ENCODE measurements at regions not wholly inside any gene's neighbourhood (a gene's known extent, or its start where the extent isn't known, plus 50 kb on each side); places are given as distances from the start of the nearest gene placed in this dataset.

DNA sequence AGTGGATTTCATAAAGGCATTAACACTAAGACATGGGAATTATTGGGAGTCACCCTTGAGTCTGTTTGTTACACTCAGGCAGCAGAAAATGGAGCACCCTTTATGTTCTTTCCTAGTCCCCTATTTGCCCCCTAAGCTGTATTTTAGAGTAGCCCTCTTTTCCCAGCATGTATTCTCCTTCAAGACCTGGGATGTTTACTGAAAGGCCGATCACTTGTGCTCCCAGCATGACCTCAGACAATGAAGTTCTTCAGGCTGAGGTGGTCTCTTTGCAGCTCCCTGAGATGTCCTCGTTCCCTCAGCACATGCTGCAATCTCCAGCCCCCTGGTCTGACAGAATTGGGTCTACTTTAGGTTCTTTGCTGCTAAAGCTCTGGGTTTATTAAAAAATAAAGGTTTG, 169.7 kb downstream of the YTHDC2 start:
- 81 to 93% methylated on average over 2 of the region's 2 CpGs for WGBS, 2 donors
- intact Hi-C loops (cut with DNase I; ENCODE audit: low total_unique reads): no loop called here
- H3K4me3 ChIP-seq (ENCODE audit: low read depth, poor library complexity, severe bottlenecking): no peak overlapping the region
- DNase-seq (ENCODE audit: low spot score in 2 of 2): no peak
- TF ChIP-seq, protein P1, sequence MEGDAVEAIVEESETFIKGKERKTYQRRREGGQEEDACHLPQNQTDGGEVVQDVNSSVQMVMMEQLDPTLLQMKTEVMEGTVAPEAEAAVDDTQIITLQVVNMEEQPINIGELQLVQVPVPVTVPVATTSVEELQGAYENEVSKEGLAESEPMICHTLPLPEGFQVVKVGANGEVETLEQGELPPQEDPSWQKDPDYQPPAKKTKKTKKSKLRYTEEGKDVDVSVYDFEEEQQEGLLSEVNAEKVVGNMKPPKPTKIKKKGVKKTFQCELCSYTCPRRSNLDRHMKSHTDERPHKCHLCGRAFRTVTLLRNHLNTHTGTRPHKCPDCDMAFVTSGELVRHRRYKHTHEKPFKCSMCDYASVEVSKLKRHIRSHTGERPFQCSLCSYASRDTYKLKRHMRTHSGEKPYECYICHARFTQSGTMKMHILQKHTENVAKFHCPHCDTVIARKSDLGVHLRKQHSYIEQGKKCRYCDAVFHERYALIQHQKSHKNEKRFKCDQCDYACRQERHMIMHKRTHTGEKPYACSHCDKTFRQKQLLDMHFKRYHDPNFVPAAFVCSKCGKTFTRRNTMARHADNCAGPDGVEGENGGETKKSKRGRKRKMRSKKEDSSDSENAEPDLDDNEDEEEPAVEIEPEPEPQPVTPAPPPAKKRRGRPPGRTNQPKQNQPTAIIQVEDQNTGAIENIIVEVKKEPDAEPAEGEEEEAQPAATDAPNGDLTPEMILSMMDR (IDR thresholded peaks at IDR 0.05): no peak
- TF ChIP-seq POLR2A (IDR thresholded peaks at IDR 0.05): no peak

DNA sequence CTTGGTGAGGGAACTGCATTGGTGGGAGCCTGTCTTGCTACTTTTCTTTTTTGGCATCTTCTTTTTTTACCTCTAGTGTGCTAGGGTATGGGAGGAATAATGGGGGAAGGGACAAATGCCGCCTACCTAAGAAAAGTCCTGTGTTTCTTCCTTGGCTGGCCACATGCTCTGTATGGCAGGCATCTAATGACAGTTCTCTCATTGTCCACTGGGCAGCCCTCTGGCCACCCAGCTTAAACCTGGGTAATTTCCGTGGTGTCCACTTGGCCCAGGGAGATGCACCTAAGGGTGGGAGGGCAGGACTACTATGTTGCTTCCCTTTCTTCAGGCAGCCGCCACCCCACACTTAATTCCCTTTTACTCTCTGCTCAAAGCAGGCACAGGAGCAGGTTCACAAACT, 173.1 kb downstream of the YTHDC2 start:
- TF ChIP-seq, protein P1 (IDR thresholded peaks at IDR 0.05): no peak
- TF ChIP-seq POLR2A (IDR thresholded peaks at IDR 0.05): no peak
- 93 to 95% methylated on average over 3 of the region's 3 CpGs for WGBS, 2 donors
- H3K4me3 ChIP-seq (ENCODE audit: low read depth, poor library complexity, severe bottlenecking): no peak overlapping the region
- intact Hi-C loops (cut with DNase I; ENCODE audit: low total_unique reads): no loop called here
- no peak for DNase-seq (ENCODE audit: low spot score in 2 of 2)

DNA sequence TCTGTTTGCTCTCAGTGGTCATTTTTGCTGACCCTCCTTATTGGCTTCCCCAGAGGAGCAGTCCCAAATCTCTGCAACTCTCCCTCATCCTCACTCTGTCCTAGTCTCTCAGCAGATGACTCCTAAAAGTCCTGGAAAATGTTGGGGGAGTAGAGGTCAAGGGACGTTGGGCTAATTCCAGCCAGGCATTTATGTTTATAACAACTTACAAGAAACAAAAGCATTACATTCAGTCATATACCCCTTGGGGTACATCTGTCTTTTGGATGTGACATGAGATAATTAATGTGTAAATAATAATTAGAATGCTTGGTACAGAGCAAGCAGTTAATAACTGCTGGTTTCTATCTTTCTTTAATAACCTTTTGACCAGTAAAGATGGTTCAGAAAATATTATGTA, 176.2 kb downstream of the YTHDC2 start:
- DNase-seq (ENCODE audit: low spot score in 2 of 2): no peak
- H3K4me3 ChIP-seq (ENCODE audit: low read depth, poor library complexity, severe bottlenecking): no peak overlapping the region
- intact Hi-C loops (cut with DNase I; ENCODE audit: low total_unique reads): no loop called here
- WGBS, 2 donors: 32 to 34% methylated on average over 1 of the region's 1 CpG
- TF ChIP-seq, protein P1 (IDR thresholded peaks at IDR 0.05): no peak
- TF ChIP-seq POLR2A (IDR thresholded peaks at IDR 0.05): no peak

DNA sequence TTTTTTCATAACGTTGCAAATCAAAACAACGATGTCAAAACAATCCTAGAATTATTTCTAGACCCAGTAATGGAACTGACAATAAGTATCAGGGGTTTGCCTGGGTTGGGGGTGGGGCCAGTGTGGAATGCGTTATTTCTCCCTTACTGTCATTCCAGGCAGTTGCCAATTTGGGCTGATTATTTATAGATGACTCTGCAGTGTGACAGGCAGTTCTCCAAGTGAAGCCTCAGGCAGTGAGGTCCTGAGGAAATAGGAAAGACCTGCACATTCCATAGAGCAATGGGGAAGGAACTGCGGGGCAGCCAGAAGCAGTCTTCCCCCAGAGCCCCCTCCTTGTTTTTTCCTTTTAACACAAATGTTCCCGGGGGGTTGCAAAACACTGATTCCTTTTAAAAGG, 179.0 kb downstream of the YTHDC2 start:
- WGBS, 2 donors: 5 to 6% methylated on average over 5 of the region's 5 CpGs
- no peak for DNase-seq (ENCODE audit: low spot score in 2 of 2)
- intact Hi-C loops (cut with DNase I; ENCODE audit: low total_unique reads): no loop called here
- H3K4me3 ChIP-seq (ENCODE audit: low read depth, poor library complexity, severe bottlenecking): no peak overlapping the region
- TF ChIP-seq, protein P1 (IDR thresholded peaks at IDR 0.05): no peak
- no peak for TF ChIP-seq POLR2A (IDR thresholded peaks at IDR 0.05)

DNA sequence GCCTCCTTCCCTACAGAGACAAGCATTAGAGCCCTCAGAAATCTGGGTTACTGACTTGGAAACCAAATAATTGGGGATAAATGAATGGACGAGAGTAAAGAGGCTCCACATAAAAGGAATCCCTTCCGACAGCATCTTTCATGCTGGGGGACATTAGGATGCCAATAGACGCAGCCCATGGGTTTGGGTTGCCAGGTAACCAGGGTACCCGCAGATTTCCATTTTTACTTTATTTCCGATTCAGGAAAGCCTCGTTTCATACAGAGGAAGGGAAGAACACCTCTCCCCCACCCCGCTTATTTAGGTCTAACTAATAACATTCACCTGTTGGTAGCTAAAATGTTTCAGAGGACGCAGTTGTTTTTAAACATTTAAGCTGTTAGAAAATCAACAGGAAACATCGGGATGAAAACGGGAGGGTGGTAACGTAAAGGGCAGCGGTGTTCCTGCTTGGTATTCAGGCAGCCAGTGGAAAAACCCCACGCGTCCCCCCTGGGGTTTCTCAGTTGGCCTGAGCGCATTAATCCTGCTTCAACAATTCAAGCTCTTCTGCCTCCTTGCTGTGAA, 179.5 kb downstream of the YTHDC2 start:
- TF ChIP-seq, protein P1 (IDR thresholded peaks at IDR 0.05): no peak
- no peak for TF ChIP-seq POLR2A (IDR thresholded peaks at IDR 0.05)
- 10 to 11% methylated on average over 15 of the region's 15 CpGs for WGBS, 2 donors
- DNase-seq (ENCODE audit: low spot score in 2 of 2): no peak
- H3K4me3 ChIP-seq (ENCODE audit: low read depth, poor library complexity, severe bottlenecking): no peak overlapping the region
- intact Hi-C loops (cut with DNase I; ENCODE audit: low total_unique reads): no loop called here

DNA sequence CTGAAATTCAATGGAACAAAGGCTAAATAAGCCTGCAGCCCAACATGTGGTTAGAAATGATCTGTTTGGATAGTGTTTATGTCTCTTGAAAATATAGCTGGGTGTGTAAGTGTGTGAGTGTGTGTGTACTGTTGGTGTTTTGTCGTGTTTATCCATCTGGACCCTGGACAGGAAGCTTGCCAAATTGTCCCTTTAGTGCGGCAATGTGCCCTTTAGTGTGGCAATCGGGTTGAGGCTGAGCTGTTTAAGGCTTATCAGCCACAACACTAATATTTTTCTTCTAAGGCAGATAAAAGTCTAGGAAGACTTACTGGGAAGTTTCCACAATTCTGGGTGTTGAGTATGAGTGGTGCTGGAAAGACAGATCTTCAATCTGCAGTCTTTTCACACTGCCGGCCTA, 180.2 kb downstream of the YTHDC2 start:
- intact Hi-C loops (cut with DNase I; ENCODE audit: low total_unique reads): no loop called here
- WGBS, 2 donors: 57 to 62% methylated on average over 4 of the region's 4 CpGs
- H3K4me3 ChIP-seq (ENCODE audit: low read depth, poor library complexity, severe bottlenecking): no peak overlapping the region
- DNase-seq (ENCODE audit: low spot score in 2 of 2): no peak
- TF ChIP-seq, protein P1 (IDR thresholded peaks at IDR 0.05): no peak
- TF ChIP-seq POLR2A (IDR thresholded peaks at IDR 0.05): no peak
